GM19467 (cell line): ENCODE measurements at regions not wholly inside any gene's neighbourhood (a gene's known extent, or its start where the extent isn't known, plus 50 kb on each side); places are given as distances from the start of the nearest gene placed in this dataset.

Experiments
- ATAC-seq: cut with Tn5 transposase; IDR thresholded peaks from one replicate; pipeline ENCODE4 v1.9.1; 2021; ENCODE audit warnings: mild to moderate bottlenecking, moderate library complexity; ENCODE audit not compliant: unreplicated experiment

GRCh38 chr13:23980160-23980551 lies 82.9 kb upstream of the C1QTNF9B start:
- ATAC-seq = peak; percentile 74

- no peak for ATAC-seq
These were observed 86.4 kb upstream of the C1QTNF9B start for GRCh38 chr13:23983671-23984070.

GRCh38 chr13:23984546-23984945 lies 87.2 kb upstream of the C1QTNF9B start:
- ATAC-seq = no peak

GRCh38 chr13:23985060-23985459 lies 87.8 kb upstream of the C1QTNF9B start:
- no peak for ATAC-seq

- ATAC-seq = no peak
These were observed 88.5 kb upstream of the C1QTNF9B start for GRCh38 chr13:23985839-23986238.

GRCh38 chr13:23986619-23987018 lies 89.3 kb upstream of the C1QTNF9B start:
- ATAC-seq = no peak

GRCh38 chr13:23987331-23987894 lies 90.1 kb upstream of the C1QTNF9B start:
- ATAC-seq = no peak

- no peak for ATAC-seq
These were observed 91.3 kb upstream of the C1QTNF9B start for GRCh38 chr13:23988546-23989122.

GRCh38 chr13:23990455-23990854 lies 93.2 kb upstream of the C1QTNF9B start:
- no peak for ATAC-seq

GRCh38 chr13:23991119-23991518 lies 93.8 kb upstream of the C1QTNF9B start:
- ATAC-seq = no peak

- ATAC-seq = no peak
These were observed 95.7 kb upstream of the C1QTNF9B start for GRCh38 chr13:23992781-23993679.

- no peak for ATAC-seq
These were observed 96.3 kb upstream of the C1QTNF9B start for GRCh38 chr13:23993680-23993985.

- ATAC-seq = no peak
These were observed 98.2 kb upstream of the C1QTNF9B start for GRCh38 chr13:23995283-23996073.

GRCh38 chr13:23996456-23996855 lies 99.2 kb upstream of the C1QTNF9B start:
- peak; percentile 70 for ATAC-seq

- no peak for ATAC-seq
These were observed 102.1 kb upstream of the C1QTNF9B start for GRCh38 chr13:23999424-23999823.

- ATAC-seq = no peak
These were observed 105.0 kb upstream of the C1QTNF9B start for GRCh38 chr13:24002206-24002815.

GRCh38 chr13:24004142-24004899 lies 107.0 kb upstream of the C1QTNF9B start:
- no peak for ATAC-seq

- ATAC-seq = no peak
These were observed 107.7 kb upstream of the C1QTNF9B start for GRCh38 chr13:24004971-24005370.

GRCh38 chr13:24005755-24006281 lies 108.5 kb upstream of the C1QTNF9B start:
- ATAC-seq = peak; percentile 86
